ENCODE measurements at regions not wholly inside any gene's neighbourhood (a gene's known extent, or its start where the extent isn't known, plus 50 kb on each side); places are given as distances from the start of the nearest gene placed in this dataset.

GRCh38 chr1:216794586-216794985 lies 71.4 kb upstream of the ESRRG start:
- TF ChIP-seq EP300 (IDR thresholded peaks at IDR 0.05; ENCODE audit: borderline replicate concordance) (no peak), USF1 (IDR thresholded peaks at IDR 0.05) (no peak), MAX (IDR thresholded peaks at IDR 0.05) (no peak), YY1 (IDR thresholded peaks at IDR 0.05; ENCODE audit: low read depth) (no peak), TEAD4 (IDR thresholded peaks at IDR 0.05) (no peak), RAD21 (IDR thresholded peaks at IDR 0.05; ENCODE audit: low read depth) (no peak), REST (IDR thresholded peaks at IDR 0.05; ENCODE audit: low read depth) (no peak), TAF1 (IDR thresholded peaks at IDR 0.05; ENCODE audit: low read depth) (no peak)
